ENCODE measurements at regions not wholly inside any gene's neighbourhood (a gene's known extent, or its start where the extent isn't known, plus 50 kb on each side); places are given as distances from the start of the nearest gene placed in this dataset.

- Histone ChIP-seq H3K27ac (no peak overlapping the region), H3K9me3 (no peaks in the 10 kb centered on the region), H3K4me1 (no peaks in the 10 kb centered on the region), H3K4me3 (no peak overlapping the region), H3K27me3 (no peaks in the 10 kb centered on the region), H3K36me3 (no peaks in the 10 kb centered on the region)
- no peak for DNase-seq
- intact Hi-C loops (cut with DNase I) = no loop called here
- 50 to 71% methylated on average over 5 of the region's 5 CpGs for WGBS, 2 donors
- no peak for FAIRE-seq
- ATAC-seq = no peak
- TF ChIP-seq CTCF (IDR thresholded peaks at IDR 0.05) = no peak
Measured at GRCh38 chr16:5769513-5769912, 671.9 kb upstream of the EEF2KMT start.

- Histone ChIP-seq H3K4me1 (no peaks in the 10 kb centered on the region), H3K36me3 (no peaks in the 10 kb centered on the region), H3K4me3 (no peak overlapping the region), H3K9me3 (no peaks in the 10 kb centered on the region), H3K27me3 (no peaks in the 10 kb centered on the region), H3K27ac (no peak overlapping the region)
- DNase-seq (no peak), ATAC-seq (no peak), FAIRE-seq (no peak)
- no peak for TF ChIP-seq CTCF (IDR thresholded peaks at IDR 0.05)
- intact Hi-C loops (cut with DNase I) = no loop called here
- WGBS, 2 donors = 47 to 66% methylated on average over 7 of the region's 7 CpGs
Measured at GRCh38 chr16:5768445-5768844, 670.9 kb upstream of the EEF2KMT start.

- no peak overlapping the region for H3K27ac ChIP-seq
- no peak overlapping the region for H3K4me3 ChIP-seq
- no peaks in the 10 kb centered on the region for H3K27me3 ChIP-seq
- intact Hi-C loops (cut with DNase I) = no loop called here
- no peaks in the 10 kb centered on the region for H3K36me3 ChIP-seq
- H3K9me3 ChIP-seq = no peaks in the 10 kb centered on the region
- ATAC-seq = no peak
- no peak for TF ChIP-seq CTCF (IDR thresholded peaks at IDR 0.05)
- no peak for DNase-seq
- WGBS, 2 donors = 44 to 60% methylated on average over 11 of the region's 11 CpGs
- H3K4me1 ChIP-seq = no peaks in the 10 kb centered on the region
- no peak for FAIRE-seq
Measured at GRCh38 chr16:5763176-5763575, 665.6 kb upstream of the EEF2KMT start.

- DNase-seq (no peak), ATAC-seq (no peak), FAIRE-seq (no peak)
- Histone ChIP-seq H3K4me1 (no peaks in the 10 kb centered on the region), H3K27ac (no peak overlapping the region), H3K9me3 (no peaks in the 10 kb centered on the region), H3K27me3 (no peaks in the 10 kb centered on the region), H3K36me3 (no peaks in the 10 kb centered on the region), H3K4me3 (no peak overlapping the region)
- WGBS, 2 donors = 59 to 72% methylated on average over 10 of the region's 10 CpGs
- intact Hi-C loops (cut with DNase I) = no loop called here
- no peak for TF ChIP-seq CTCF (IDR thresholded peaks at IDR 0.05)
Measured at GRCh38 chr16:5762362-5762761, 664.8 kb upstream of the EEF2KMT start.

- intact Hi-C loops (cut with DNase I) = no loop called here
- Histone ChIP-seq H3K36me3 (no peaks in the 10 kb centered on the region), H3K4me3 (no peak overlapping the region), H3K27me3 (no peaks in the 10 kb centered on the region), H3K4me1 (no peaks in the 10 kb centered on the region), H3K9me3 (no peaks in the 10 kb centered on the region), H3K27ac (no peak overlapping the region)
- WGBS, 2 donors = 50 to 53% methylated on average over 2 of the region's 2 CpGs
- FAIRE-seq = no peak
- DNase-seq = no peak
- no peak for TF ChIP-seq CTCF (IDR thresholded peaks at IDR 0.05)
- no peak for ATAC-seq
Measured at GRCh38 chr16:5761592-5761991, 664.0 kb upstream of the EEF2KMT start.
